ENCODE measurements at regions not wholly inside any gene's neighbourhood (a gene's known extent, or its start where the extent isn't known, plus 50 kb on each side); places are given as distances from the start of the nearest gene placed in this dataset.

GRCh38 chr3:107045791-107046190, 331.4 kb upstream of the CCDC54 start:
- DNase-seq (ENCODE audit: low read depth, low spot score) = no peak
- no peak overlapping the region for H3K4me3 ChIP-seq (ENCODE audit: low read length)

GRCh38 chr3:107055181-107055942, 321.9 kb upstream of the CCDC54 start:
- no peak overlapping the region for H3K4me3 ChIP-seq (ENCODE audit: low read length)
- no peak for DNase-seq (ENCODE audit: low read depth, low spot score)

GRCh38 chr3:107061466-107061865, 315.8 kb upstream of the CCDC54 start:
- H3K4me3 ChIP-seq (ENCODE audit: low read length) = no peak overlapping the region
- no peak for DNase-seq (ENCODE audit: low read depth, low spot score)

- no peak for DNase-seq (ENCODE audit: low read depth, low spot score)
- H3K4me3 ChIP-seq (ENCODE audit: low read length) = no peak overlapping the region
Observed at GRCh38 chr3:107062310-107062709, 314.9 kb upstream of the CCDC54 start.

GRCh38 chr3:107062787-107063186, 314.5 kb upstream of the CCDC54 start:
- H3K4me3 ChIP-seq (ENCODE audit: low read length) = no peak overlapping the region
- DNase-seq (ENCODE audit: low read depth, low spot score) = no peak

GRCh38 chr3:107063351-107063750, 313.9 kb upstream of the CCDC54 start:
- no peak for DNase-seq (ENCODE audit: low read depth, low spot score)

GRCh38 chr3:107064405-107065060, 312.7 kb upstream of the CCDC54 start:
- H3K4me3 ChIP-seq (ENCODE audit: low read length) = peak overlapping the region; percentile 18
- DNase-seq (ENCODE audit: low read depth, low spot score) = peak; percentile 93

More at GRCh38 chr3:107063351-107063750, 313.9 kb upstream of the CCDC54 start:
- no peak overlapping the region for H3K4me3 ChIP-seq (ENCODE audit: low read length)

GRCh38 chr3:107065094-107065861, 312.0 kb upstream of the CCDC54 start:
- peak; percentile 89 for DNase-seq (ENCODE audit: low read depth, low spot score)
- peak overlapping the region; percentile 18 for H3K4me3 ChIP-seq (ENCODE audit: low read length)

- H3K4me3 ChIP-seq (ENCODE audit: low read length) = no peak overlapping the region
- no peak for DNase-seq (ENCODE audit: low read depth, low spot score)
Observed at GRCh38 chr3:107067421-107067820, 309.8 kb upstream of the CCDC54 start.

GRCh38 chr3:107068980-107069379, 308.3 kb upstream of the CCDC54 start:
- no peak for DNase-seq (ENCODE audit: low read depth, low spot score)
- no peak overlapping the region for H3K4me3 ChIP-seq (ENCODE audit: low read length)

GRCh38 chr3:107076946-107077345, 300.3 kb upstream of the CCDC54 start:
- no peak overlapping the region for H3K4me3 ChIP-seq (ENCODE audit: low read length)
- no peak for DNase-seq (ENCODE audit: low read depth, low spot score)

- no peak overlapping the region for H3K4me3 ChIP-seq (ENCODE audit: low read length)
- no peak for DNase-seq (ENCODE audit: low read depth, low spot score)
Observed at GRCh38 chr3:107077391-107077790, 299.8 kb upstream of the CCDC54 start.

GRCh38 chr3:107082527-107082926, 294.7 kb upstream of the CCDC54 start:
- no peak for DNase-seq (ENCODE audit: low read depth, low spot score)
- H3K4me3 ChIP-seq (ENCODE audit: low read length) = no peak overlapping the region

- no peak for DNase-seq (ENCODE audit: low read depth, low spot score)
- no peak overlapping the region for H3K4me3 ChIP-seq (ENCODE audit: low read length)
Observed at GRCh38 chr3:107085261-107085660, 292.0 kb upstream of the CCDC54 start.

- no peak for DNase-seq (ENCODE audit: low read depth, low spot score)
- H3K4me3 ChIP-seq (ENCODE audit: low read length) = no peak overlapping the region
Observed at GRCh38 chr3:107092121-107092520, 285.1 kb upstream of the CCDC54 start.

- DNase-seq (ENCODE audit: low read depth, low spot score) = no peak
- H3K4me3 ChIP-seq (ENCODE audit: low read length) = no peak overlapping the region
Observed at GRCh38 chr3:107098864-107099263, 278.4 kb upstream of the CCDC54 start.

GRCh38 chr3:107100137-107100536, 277.1 kb upstream of the CCDC54 start:
- no peak overlapping the region for H3K4me3 ChIP-seq (ENCODE audit: low read length)
- no peak for DNase-seq (ENCODE audit: low read depth, low spot score)

- no peak overlapping the region for H3K4me3 ChIP-seq (ENCODE audit: low read length)
- no peak for DNase-seq (ENCODE audit: low read depth, low spot score)
Observed at GRCh38 chr3:107100573-107100972, 276.7 kb upstream of the CCDC54 start.

GRCh38 chr3:107103786-107104185, 273.5 kb upstream of the CCDC54 start:
- no peak overlapping the region for H3K4me3 ChIP-seq (ENCODE audit: low read length)
- no peak for DNase-seq (ENCODE audit: low read depth, low spot score)

- no peak overlapping the region for H3K4me3 ChIP-seq (ENCODE audit: low read length)
- no peak for DNase-seq (ENCODE audit: low read depth, low spot score)
Observed at GRCh38 chr3:107106316-107106715, 270.9 kb upstream of the CCDC54 start.
